Stomach (tissue), 8 donors: ENCODE measurements at regions not wholly inside any gene's neighbourhood (a gene's known extent, or its start where the extent isn't known, plus 50 kb on each side); places are given as distances from the start of the nearest gene placed in this dataset.

ENCODE experiments used
- DNase-seq, 2 donors: peaks; one replicate each; pipeline versions ENCODE4 v3.0.0 to v3.0.0-alpha.2; 2013 to 2019
- H3K27ac ChIP-seq, 5 donors: fragments of 200-600 bp in 4 of 5; sonication (generic) in 4 of 5; one replicate each; pipeline ENCODE4 v1.5.1; 2013 to 2019; ENCODE audit warnings: mild to moderate bottlenecking in 1 of 5, moderate library complexity in 1 of 5
- H3K27me3 ChIP-seq, 3 donors: fragments of 200-600 bp; sonication (generic); one replicate each; pipeline ENCODE4 v1.5.1; 2017 to 2019; ENCODE audit warnings: mixed run types in 1 of 3
- H3K36me3 ChIP-seq, 4 donors: fragments of 200-600 bp; sonication (generic); 1 replicate in 3 of 4; 2 replicates in 1 of 4; pipeline ENCODE4 v1.5.1; 2016 to 2019
- H3K4me1 ChIP-seq, 4 donors: fragments of 200-600 bp; sonication (generic); one replicate each; pipeline ENCODE4 v1.5.1; 2016 to 2019
- H3K4me3 ChIP-seq, 4 donors: fragments of 200-600 bp; sonication (generic) in 3 of 4; one replicate each; pipeline ENCODE4 v1.5.1; 2016 to 2019; ENCODE audit warnings: mild to moderate bottlenecking in 1 of 4
- H3K9me3 ChIP-seq, 4 donors: fragments of 200-600 bp; sonication (generic); one replicate each; pipeline ENCODE4 v1.5.1; 2016 to 2019
- EP300 ChIP-seq: sonication (generic); formaldehyde crosslinking; IDR thresholded peaks from one replicate; pipeline ENCODE4 v1.6.1; 2017; ENCODE audit warnings: antibody characterized with exemption
- POLR2A ChIP-seq, 4 donors: fragments of 450-650 bp; IDR thresholded peaks; one replicate each; pipeline ENCODE4 v1.6.1; 2016; ENCODE audit warnings: antibody characterized with exemption in 4 of 4, control low read depth in 2 of 4, mild to moderate bottlenecking in 1 of 4, moderate library complexity in 1 of 4
- POLR2AphosphoS5 ChIP-seq, 3 donors: sonication (generic); formaldehyde crosslinking; IDR thresholded peaks; one replicate each; pipeline ENCODE4 v1.6.1; 2016; ENCODE audit warnings: antibody characterized with exemption in 3 of 3
- WGBS, 5 donors: extraction: QIAGEN DNeasy Blood & Tissue Kit in 3 of 5; methylation state at CpG; one replicate each; pipeline versions ENCODE4 v1.1.5 to v1.1.7; 2013 to 2018; 5-methylcytosine and 5-hydroxymethylcytosine counted together
- intact Hi-C: fragments of 100-400 bp; cut with DNase I; formaldehyde crosslinking; loops from one replicate; pipeline ENCODE4 v1.15.1; 2023; ENCODE audit warnings: low total_unique reads
- TF ChIP-seq, protein P1 (sequence below), 7 experiments: fragments of 450-650 bp in 4 of 7; fragments of 200-600 bp in 3 of 7; sonication (generic) in 3 of 7; IDR thresholded peaks; one replicate each; pipeline ENCODE4 v1.5.1; 2016 to 2019; ENCODE audit warnings: antibody characterized with exemption in 7 of 7, control low read depth in 2 of 7, mild to moderate bottlenecking in 1 of 7
- donor health status: healthy with polysubstance abuse.
- donor health status: Bipolar disorder and iron deficiency.
- donor health status: healthy.

- Histone ChIP-seq H3K9me3 (peaks cover 0 to 5% (median 0%) of the 10 kb centered on the region in 4 donors), H3K27ac (no peak overlapping the region), H3K4me1 (no peaks in the 10 kb centered on the region), H3K4me3 (no peak overlapping the region), H3K36me3 (no peaks in the 10 kb centered on the region), H3K27me3 (no peaks in the 10 kb centered on the region)
- DNase-seq: no peak
- TF ChIP-seq EP300 (no peak), POLR2A (IDR thresholded peaks at IDR 0.05) (no peak), POLR2AphosphoS5 (IDR thresholded peaks at IDR 0.05) (no peak)
- TF ChIP-seq, protein P1, sequence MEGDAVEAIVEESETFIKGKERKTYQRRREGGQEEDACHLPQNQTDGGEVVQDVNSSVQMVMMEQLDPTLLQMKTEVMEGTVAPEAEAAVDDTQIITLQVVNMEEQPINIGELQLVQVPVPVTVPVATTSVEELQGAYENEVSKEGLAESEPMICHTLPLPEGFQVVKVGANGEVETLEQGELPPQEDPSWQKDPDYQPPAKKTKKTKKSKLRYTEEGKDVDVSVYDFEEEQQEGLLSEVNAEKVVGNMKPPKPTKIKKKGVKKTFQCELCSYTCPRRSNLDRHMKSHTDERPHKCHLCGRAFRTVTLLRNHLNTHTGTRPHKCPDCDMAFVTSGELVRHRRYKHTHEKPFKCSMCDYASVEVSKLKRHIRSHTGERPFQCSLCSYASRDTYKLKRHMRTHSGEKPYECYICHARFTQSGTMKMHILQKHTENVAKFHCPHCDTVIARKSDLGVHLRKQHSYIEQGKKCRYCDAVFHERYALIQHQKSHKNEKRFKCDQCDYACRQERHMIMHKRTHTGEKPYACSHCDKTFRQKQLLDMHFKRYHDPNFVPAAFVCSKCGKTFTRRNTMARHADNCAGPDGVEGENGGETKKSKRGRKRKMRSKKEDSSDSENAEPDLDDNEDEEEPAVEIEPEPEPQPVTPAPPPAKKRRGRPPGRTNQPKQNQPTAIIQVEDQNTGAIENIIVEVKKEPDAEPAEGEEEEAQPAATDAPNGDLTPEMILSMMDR (IDR thresholded peaks at IDR 0.05): no peak
- 66 to 82% (median 77%) methylated on average over 3 of the region's 3 CpGs for WGBS, 5 donors
- intact Hi-C loops: no loop called here
These were observed 275.6 kb downstream of the IRX2 start for GRCh38 chr5:2475902-2476301.

GRCh38 chr5:2472670-2473069 is 278.8 kb downstream of the IRX2 start:
- Histone ChIP-seq H3K27ac (no peak overlapping the region), H3K4me3 (no peak overlapping the region), H3K27me3 (no peaks in the 10 kb centered on the region), H3K9me3 (no peaks in the 10 kb centered on the region), H3K36me3 (no peaks in the 10 kb centered on the region), H3K4me1 (no peaks in the 10 kb centered on the region)
- intact Hi-C loops: no loop called here
- DNase-seq: no peak
- WGBS, 5 donors: 74 to 91% (median 87%) methylated on average over 5 of the region's 5 CpGs
- TF ChIP-seq, protein P1 (IDR thresholded peaks at IDR 0.05): no peak
- no peak for TF ChIP-seq POLR2A (IDR thresholded peaks at IDR 0.05)
- no peak for TF ChIP-seq EP300
- TF ChIP-seq POLR2AphosphoS5 (IDR thresholded peaks at IDR 0.05): no peak

- H3K27me3 ChIP-seq: no peaks in the 10 kb centered on the region
- no peaks in the 10 kb centered on the region for H3K36me3 ChIP-seq
- no peak for DNase-seq
- TF ChIP-seq POLR2A (IDR thresholded peaks at IDR 0.05) (no peak), POLR2AphosphoS5 (IDR thresholded peaks at IDR 0.05) (no peak)
- TF ChIP-seq, protein P1 (IDR thresholded peaks at IDR 0.05): no peak
- WGBS, 5 donors: 77 to 87% (median 81%) methylated on average over 3 of the region's 3 CpGs
- no peaks in the 10 kb centered on the region for H3K9me3 ChIP-seq
- H3K27ac ChIP-seq: no peak overlapping the region
- intact Hi-C loops: no loop called here
- H3K4me1 ChIP-seq: no peaks in the 10 kb centered on the region
- no peak overlapping the region for H3K4me3 ChIP-seq
These were observed 280.2 kb downstream of the IRX2 start for GRCh38 chr5:2471152-2471879.

GRCh38 chr5:2466966-2467365 is 284.5 kb downstream of the IRX2 start:
- H3K9me3 ChIP-seq: no peaks in the 10 kb centered on the region

DNA sequence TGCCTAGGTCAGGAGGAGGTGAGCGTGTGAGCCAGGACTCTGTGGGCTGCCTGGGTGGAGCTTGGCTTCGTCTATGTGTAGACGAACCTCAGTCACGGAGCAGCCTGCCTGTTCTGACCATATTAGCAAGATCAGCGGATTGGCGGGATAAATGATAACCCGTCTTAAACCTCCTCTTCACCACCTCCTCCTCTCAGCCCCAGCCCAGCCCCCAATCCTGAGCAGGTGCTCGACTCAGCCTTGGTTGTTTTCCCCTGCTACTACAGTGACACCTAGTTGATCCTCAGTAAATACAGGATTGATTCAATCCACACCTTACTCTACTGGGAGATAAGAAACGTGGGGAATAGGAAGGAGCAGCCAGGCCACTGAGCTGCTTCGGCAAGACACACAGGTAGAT is 286.1 kb downstream of the IRX2 start:
- peaks cover 0 to 10% (median 0%) of the 10 kb centered on the region in 3 donors for H3K27me3 ChIP-seq
- no peak overlapping the region for H3K4me3 ChIP-seq
- no peaks in the 10 kb centered on the region for H3K4me1 ChIP-seq
- H3K9me3 ChIP-seq: no peaks in the 10 kb centered on the region
- 25 to 55% (median 46%) methylated on average over 10 of the region's 10 CpGs for WGBS, 5 donors
- no peak for DNase-seq
- no peak for TF ChIP-seq POLR2AphosphoS5 (IDR thresholded peaks at IDR 0.05)
- no peak for TF ChIP-seq EP300
- TF ChIP-seq POLR2A (IDR thresholded peaks at IDR 0.05): no peak
- intact Hi-C loops: no loop called here
- no peak overlapping the region for H3K27ac ChIP-seq
- H3K36me3 ChIP-seq: no peaks in the 10 kb centered on the region

More at GRCh38 chr5:2466966-2467365, 284.5 kb downstream of the IRX2 start:
- no peak overlapping the region for H3K27ac ChIP-seq
- H3K4me3 ChIP-seq: no peak overlapping the region
- no peak for TF ChIP-seq POLR2A (IDR thresholded peaks at IDR 0.05)
- 57 to 63% (median 63%) methylated on average over 9 of the region's 9 CpGs for WGBS, 5 donors
- peaks cover 0 to 9% (median 0%) of the 10 kb centered on the region in 3 donors for H3K27me3 ChIP-seq
- no peaks in the 10 kb centered on the region for H3K4me1 ChIP-seq
- peak in 1 of 2 donors; percentile 17 for DNase-seq
- H3K36me3 ChIP-seq: no peaks in the 10 kb centered on the region
- intact Hi-C loops: no loop called here
